ENCODE measurements at regions not wholly inside any gene's neighbourhood (a gene's known extent, or its start where the extent isn't known, plus 50 kb on each side); places are given as distances from the start of the nearest gene placed in this dataset.

- no peak for TF ChIP-seq ERG (CRISPR knock-in tag; IDR thresholded peaks at IDR 0.05)
- TF ChIP-seq MXD4 (CRISPR knock-in tag; IDR thresholded peaks at IDR 0.05; ENCODE audit: borderline replicate concordance), result no peak
- TF ChIP-seq MAX (CRISPR knock-in tag; IDR thresholded peaks at IDR 0.05), result no peak
- no peak for TF ChIP-seq E2F5 (CRISPR knock-in tag; IDR thresholded peaks at IDR 0.05)
- TF ChIP-seq CTCF (IDR thresholded peaks at IDR 0.05), result no peak
- no peak for TF ChIP-seq JUN (CRISPR knock-in tag; IDR thresholded peaks at IDR 0.05)
- no peak for TF ChIP-seq E2F1 (CRISPR knock-in tag; IDR thresholded peaks at IDR 0.05)
- no peak for TF ChIP-seq MLX (CRISPR knock-in tag; IDR thresholded peaks at IDR 0.05)
- TF ChIP-seq ZNF121 (CRISPR knock-in tag; IDR thresholded peaks at IDR 0.05), result no peak
- TF ChIP-seq NR1H2 (CRISPR knock-in tag; IDR thresholded peaks at IDR 0.05), result no peak
- no peak for TF ChIP-seq NFYB (CRISPR knock-in tag; conservative IDR thresholded peaks at IDR 0.05; ENCODE audit: low read depth)
- TF ChIP-seq CREB1 (CRISPR knock-in tag; IDR thresholded peaks at IDR 0.05), result no peak
Measured at GRCh38 chr3:18201315-18201714, 223.8 kb downstream of the SATB1 start.

All from WTC11 (cell line).